PC-9 (cell line): ENCODE measurements at regions not wholly inside any gene's neighbourhood (a gene's known extent, or its start where the extent isn't known, plus 50 kb on each side); places are given as distances from the start of the nearest gene placed in this dataset.

Experiments
- CTCF ChIP-seq: fragments of 200-600 bp; sonication (generic); conservative IDR thresholded peaks from 2 replicates; pipeline ENCODE4 v1.6.1; 2017; ENCODE audit warnings: mixed run types, antibody characterized with exemption, mild to moderate bottlenecking, moderate library complexity
- EZH2 ChIP-seq: fragments of 200-600 bp; sonication (generic); IDR thresholded peaks from 2 replicates; pipeline ENCODE4 v1.8.0; 2017; ENCODE audit warnings: antibody characterized with exemption, low read depth

GRCh38 chr1:59063501-59063900 is 233.4 kb upstream of the FGGY start:
- TF ChIP-seq CTCF (no peak), EZH2 (no peak)
